ENCODE measurements at regions not wholly inside any gene's neighbourhood (a gene's known extent, or its start where the extent isn't known, plus 50 kb on each side); places are given as distances from the start of the nearest gene placed in this dataset.

- TF ChIP-seq, protein P1, sequence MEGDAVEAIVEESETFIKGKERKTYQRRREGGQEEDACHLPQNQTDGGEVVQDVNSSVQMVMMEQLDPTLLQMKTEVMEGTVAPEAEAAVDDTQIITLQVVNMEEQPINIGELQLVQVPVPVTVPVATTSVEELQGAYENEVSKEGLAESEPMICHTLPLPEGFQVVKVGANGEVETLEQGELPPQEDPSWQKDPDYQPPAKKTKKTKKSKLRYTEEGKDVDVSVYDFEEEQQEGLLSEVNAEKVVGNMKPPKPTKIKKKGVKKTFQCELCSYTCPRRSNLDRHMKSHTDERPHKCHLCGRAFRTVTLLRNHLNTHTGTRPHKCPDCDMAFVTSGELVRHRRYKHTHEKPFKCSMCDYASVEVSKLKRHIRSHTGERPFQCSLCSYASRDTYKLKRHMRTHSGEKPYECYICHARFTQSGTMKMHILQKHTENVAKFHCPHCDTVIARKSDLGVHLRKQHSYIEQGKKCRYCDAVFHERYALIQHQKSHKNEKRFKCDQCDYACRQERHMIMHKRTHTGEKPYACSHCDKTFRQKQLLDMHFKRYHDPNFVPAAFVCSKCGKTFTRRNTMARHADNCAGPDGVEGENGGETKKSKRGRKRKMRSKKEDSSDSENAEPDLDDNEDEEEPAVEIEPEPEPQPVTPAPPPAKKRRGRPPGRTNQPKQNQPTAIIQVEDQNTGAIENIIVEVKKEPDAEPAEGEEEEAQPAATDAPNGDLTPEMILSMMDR (IDR thresholded peaks at IDR 0.05): no peak
- no peak for TF ChIP-seq EP300 (IDR thresholded peaks at IDR 0.05)
- TF ChIP-seq POLR2AphosphoS5 (IDR thresholded peaks at IDR 0.05): no peak
- TF ChIP-seq POLR2A (IDR thresholded peaks at IDR 0.05): no peak
Observed at GRCh38 chr11:104666624-104667023, 231.6 kb downstream of the CASP12 start.

Measured in upper lobe of left lung (tissue), 4 donors.